Panc1 (cell line): ENCODE measurements at regions not wholly inside any gene's neighbourhood (a gene's known extent, or its start where the extent isn't known, plus 50 kb on each side); places are given as distances from the start of the nearest gene placed in this dataset.

Source experiments
- POLR2AphosphoS5 ChIP-seq: IDR thresholded peaks from 2 replicates; pipeline ENCODE4 v1.6.1; 2012; ENCODE audit warnings: mild to moderate bottlenecking, low read depth, low read length, moderate library complexity
- REST ChIP-seq, 2 experiments: IDR thresholded peaks; 2 replicates each; pipeline ENCODE4 v1.6.1; 2011 to 2012; ENCODE audit warnings: low read depth in 2 of 2, control low read depth in 1 of 2, low read length in 1 of 2, mild to moderate bottlenecking in 1 of 2, moderate library complexity in 1 of 2; ENCODE audit not compliant: insufficient read depth in 1 of 2
- TF ChIP-seq, protein P1 (sequence below): fragments of 450-650 bp; IDR thresholded peaks from 2 replicates; pipeline ENCODE4 v1.5.1; 2017; ENCODE audit warnings: mild to moderate bottlenecking

GRCh38 chr10:78742406-78742729, 326.4 kb upstream of the ZMIZ1 start:
- TF ChIP-seq, protein P1, sequence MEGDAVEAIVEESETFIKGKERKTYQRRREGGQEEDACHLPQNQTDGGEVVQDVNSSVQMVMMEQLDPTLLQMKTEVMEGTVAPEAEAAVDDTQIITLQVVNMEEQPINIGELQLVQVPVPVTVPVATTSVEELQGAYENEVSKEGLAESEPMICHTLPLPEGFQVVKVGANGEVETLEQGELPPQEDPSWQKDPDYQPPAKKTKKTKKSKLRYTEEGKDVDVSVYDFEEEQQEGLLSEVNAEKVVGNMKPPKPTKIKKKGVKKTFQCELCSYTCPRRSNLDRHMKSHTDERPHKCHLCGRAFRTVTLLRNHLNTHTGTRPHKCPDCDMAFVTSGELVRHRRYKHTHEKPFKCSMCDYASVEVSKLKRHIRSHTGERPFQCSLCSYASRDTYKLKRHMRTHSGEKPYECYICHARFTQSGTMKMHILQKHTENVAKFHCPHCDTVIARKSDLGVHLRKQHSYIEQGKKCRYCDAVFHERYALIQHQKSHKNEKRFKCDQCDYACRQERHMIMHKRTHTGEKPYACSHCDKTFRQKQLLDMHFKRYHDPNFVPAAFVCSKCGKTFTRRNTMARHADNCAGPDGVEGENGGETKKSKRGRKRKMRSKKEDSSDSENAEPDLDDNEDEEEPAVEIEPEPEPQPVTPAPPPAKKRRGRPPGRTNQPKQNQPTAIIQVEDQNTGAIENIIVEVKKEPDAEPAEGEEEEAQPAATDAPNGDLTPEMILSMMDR: no peak
- TF ChIP-seq REST (IDR thresholded peaks at IDR 0.05; ENCODE audit: insufficient read depth in 1 of 2, low read depth in 2 of 2, low read length in 1 of 2): no peak
- no peak for TF ChIP-seq POLR2AphosphoS5
